GM19467 (cell line): ENCODE measurements at regions not wholly inside any gene's neighbourhood (a gene's known extent, or its start where the extent isn't known, plus 50 kb on each side); places are given as distances from the start of the nearest gene placed in this dataset.

Source experiments
- ATAC-seq: cut with Tn5 transposase; IDR thresholded peaks from one replicate; pipeline ENCODE4 v1.9.1; 2021; ENCODE audit warnings: mild to moderate bottlenecking, moderate library complexity; ENCODE audit not compliant: unreplicated experiment

GRCh38 chr5:166356096-166356495, 1935.3 kb upstream of the WWC1 start:
- ATAC-seq = no peak

- no peak for ATAC-seq
Observed at GRCh38 chr5:166358127-166358830, 1933.2 kb upstream of the WWC1 start.

- ATAC-seq = no peak
Observed at GRCh38 chr5:166363087-166363760, 1928.2 kb upstream of the WWC1 start.

GRCh38 chr5:166365164-166365563, 1926.3 kb upstream of the WWC1 start:
- no peak for ATAC-seq

GRCh38 chr5:166367391-166367790, 1924.1 kb upstream of the WWC1 start:
- ATAC-seq = no peak

GRCh38 chr5:166369346-166369745, 1922.1 kb upstream of the WWC1 start:
- no peak for ATAC-seq

- ATAC-seq = no peak
Observed at GRCh38 chr5:166369807-166370206, 1921.6 kb upstream of the WWC1 start.

- no peak for ATAC-seq
Observed at GRCh38 chr5:166370928-166371690, 1920.3 kb upstream of the WWC1 start.

GRCh38 chr5:166373817-166374216, 1917.6 kb upstream of the WWC1 start:
- ATAC-seq = no peak

GRCh38 chr5:166377756-166378155, 1913.7 kb upstream of the WWC1 start:
- ATAC-seq = no peak

- ATAC-seq = no peak
Observed at GRCh38 chr5:166379517-166379916, 1911.9 kb upstream of the WWC1 start.

GRCh38 chr5:166382031-166382430, 1909.4 kb upstream of the WWC1 start:
- ATAC-seq = no peak

- ATAC-seq = no peak
Observed at GRCh38 chr5:166398131-166398530, 1893.3 kb upstream of the WWC1 start.

GRCh38 chr5:166399781-166400180, 1891.7 kb upstream of the WWC1 start:
- ATAC-seq = no peak

GRCh38 chr5:166401391-166401790, 1890.1 kb upstream of the WWC1 start:
- no peak for ATAC-seq

GRCh38 chr5:166412191-166412590, 1879.3 kb upstream of the WWC1 start:
- ATAC-seq = no peak

- ATAC-seq = no peak
Observed at GRCh38 chr5:166427211-166427610, 1864.2 kb upstream of the WWC1 start.

- ATAC-seq = no peak
Observed at GRCh38 chr5:166428264-166428803, 1863.1 kb upstream of the WWC1 start.

- no peak for ATAC-seq
Observed at GRCh38 chr5:166430491-166431319, 1860.7 kb upstream of the WWC1 start.

- ATAC-seq = no peak
Observed at GRCh38 chr5:166431456-166431855, 1860.0 kb upstream of the WWC1 start.

GRCh38 chr5:166433679-166434078, 1857.8 kb upstream of the WWC1 start:
- no peak for ATAC-seq
